A673 (cell line): ENCODE measurements at regions not wholly inside any gene's neighbourhood (a gene's known extent, or its start where the extent isn't known, plus 50 kb on each side); places are given as distances from the start of the nearest gene placed in this dataset.
"Not testable (repeated sequence)": the region's sequence is repeated elsewhere in the genome, so short reads cannot be mapped to it uniquely, and the experiment has no call there.

Experiments used
- BruUV-seq: library from RNA; stranded (reverse); fragments of 400-500 nt; replicated peaks from 2 replicates; lab custom pipeline; 2021; lab: Mats Ljungman, UMichigan
- CTCF ChIA-PET: fragments of 300-600 bp; sonication (Branson Sonifier 250); formaldehyde crosslinking; loops from one replicate; lab custom pipeline; 2022; ENCODE audit warnings: antibody characterized with exemption; lab: Charles Lee
- POLR2A ChIA-PET: fragments of 300-600 bp; sonication (Branson Sonifier 250); formaldehyde crosslinking; loops from one replicate; lab custom pipeline; 2022; ENCODE audit warnings: antibody characterized with exemption; ENCODE audit not compliant: low non-redundant PET; lab: Charles Lee
- DNase-seq: peaks from one replicate; pipeline ENCODE4 v3.0.0-alpha.2; 2015; ENCODE audit warnings: low spot score
- H3K27ac ChIP-seq: fragments of 200-600 bp; sonication (generic); 2 replicates; pipeline ENCODE4 v1.5.1; 2016; ENCODE audit warnings: mixed run types, low read depth, mild to moderate bottlenecking, mixed read lengths, antibody characterized with exemption, low read length; ENCODE audit not compliant: poor library complexity, severe bottlenecking
- H3K27me3 ChIP-seq: fragments of 200-600 bp; sonication (generic); replicated peaks from 2 replicates; pipeline ENCODE4 v1.6.1; 2017; ENCODE audit warnings: mixed run types, low read depth, mild to moderate bottlenecking, mixed read lengths, antibody characterized with exemption, low read length; ENCODE audit not compliant: insufficient read depth, poor library complexity
- H3K36me3 ChIP-seq: fragments of 200-600 bp; sonication (generic); 2 replicates; pipeline ENCODE4 v1.6.1; 2016; ENCODE audit warnings: mixed run types, mild to moderate bottlenecking, mixed read lengths, antibody characterized with exemption, low read length; ENCODE audit not compliant: insufficient read depth, poor library complexity, severe bottlenecking
- H3K4me1 ChIP-seq: fragments of 200-600 bp; sonication (generic); 2 replicates; pipeline ENCODE4 v1.6.1; 2017; ENCODE audit warnings: mixed run types, mild to moderate bottlenecking, mixed read lengths, antibody characterized with exemption, low read length; ENCODE audit not compliant: insufficient read depth, poor library complexity, severe bottlenecking
- H3K4me3 ChIP-seq: fragments of 200-600 bp; sonication (generic); 2 replicates; pipeline ENCODE4 v1.5.1; 2016; ENCODE audit warnings: low read depth, mixed run types, mild to moderate bottlenecking, mixed read lengths, low read length; ENCODE audit not compliant: poor library complexity, severe bottlenecking
- H3K9me3 ChIP-seq: fragments of 200-600 bp; sonication (generic); 2 replicates; pipeline ENCODE4 v1.6.1; 2016; ENCODE audit warnings: mixed run types, low read depth, mild to moderate bottlenecking, mixed read lengths, antibody characterized with exemption, low read length; ENCODE audit not compliant: poor library complexity, severe bottlenecking
- EZH2 ChIP-seq: fragments of 200-600 bp; sonication (generic); IDR thresholded peaks from 2 replicates; pipeline ENCODE4 v1.6.1; 2017; ENCODE audit warnings: borderline replicate concordance, low read depth, mild to moderate bottlenecking, mixed read lengths, antibody characterized with exemption, low read length; ENCODE audit not compliant: poor library complexity, severe bottlenecking
- intact Hi-C: fragments of 100-400 bp; cut with micrococcal nuclease; formaldehyde crosslinking; loops from one replicate; pipeline ENCODE4 v1.10.0; 2022; ENCODE audit not compliant: unreplicated experiment
- TF ChIP-seq, protein P1 (sequence below): fragments of 300-800, 200-600 bp; sonication (generic); conservative IDR thresholded peaks from 2 replicates; pipeline ENCODE4 v1.5.1; 2017; ENCODE audit warnings: low read depth, mild to moderate bottlenecking, antibody characterized with exemption, low read length, moderate library complexity, mixed read lengths

- Histone ChIP-seq H3K36me3 (no peaks in the 10 kb centered on the region), H3K27me3 (no peaks in the 10 kb centered on the region), H3K9me3 (no peaks in the 10 kb centered on the region), H3K4me3 (no peak overlapping the region), H3K4me1 (no peaks in the 10 kb centered on the region), H3K27ac (no peak overlapping the region)
- intact Hi-C loops, result no loop called here
- BruUV-seq, result no TSS peak
- TF ChIP-seq, protein P1, sequence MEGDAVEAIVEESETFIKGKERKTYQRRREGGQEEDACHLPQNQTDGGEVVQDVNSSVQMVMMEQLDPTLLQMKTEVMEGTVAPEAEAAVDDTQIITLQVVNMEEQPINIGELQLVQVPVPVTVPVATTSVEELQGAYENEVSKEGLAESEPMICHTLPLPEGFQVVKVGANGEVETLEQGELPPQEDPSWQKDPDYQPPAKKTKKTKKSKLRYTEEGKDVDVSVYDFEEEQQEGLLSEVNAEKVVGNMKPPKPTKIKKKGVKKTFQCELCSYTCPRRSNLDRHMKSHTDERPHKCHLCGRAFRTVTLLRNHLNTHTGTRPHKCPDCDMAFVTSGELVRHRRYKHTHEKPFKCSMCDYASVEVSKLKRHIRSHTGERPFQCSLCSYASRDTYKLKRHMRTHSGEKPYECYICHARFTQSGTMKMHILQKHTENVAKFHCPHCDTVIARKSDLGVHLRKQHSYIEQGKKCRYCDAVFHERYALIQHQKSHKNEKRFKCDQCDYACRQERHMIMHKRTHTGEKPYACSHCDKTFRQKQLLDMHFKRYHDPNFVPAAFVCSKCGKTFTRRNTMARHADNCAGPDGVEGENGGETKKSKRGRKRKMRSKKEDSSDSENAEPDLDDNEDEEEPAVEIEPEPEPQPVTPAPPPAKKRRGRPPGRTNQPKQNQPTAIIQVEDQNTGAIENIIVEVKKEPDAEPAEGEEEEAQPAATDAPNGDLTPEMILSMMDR, result no peak
- no peak for TF ChIP-seq EZH2
- DNase-seq, result no peak
- ChIA-PET CTCF (no interaction called here), POLR2A (interaction anchor here (0.6 kb wide), 1 partner anchor 1061 kb away, joined by 3 read pairs; no protein-coding TSS in a partner anchor)
Observed at GRCh38 chr3:152770296-152770695, 64.6 kb upstream of the P2RY1 start.

DNA sequence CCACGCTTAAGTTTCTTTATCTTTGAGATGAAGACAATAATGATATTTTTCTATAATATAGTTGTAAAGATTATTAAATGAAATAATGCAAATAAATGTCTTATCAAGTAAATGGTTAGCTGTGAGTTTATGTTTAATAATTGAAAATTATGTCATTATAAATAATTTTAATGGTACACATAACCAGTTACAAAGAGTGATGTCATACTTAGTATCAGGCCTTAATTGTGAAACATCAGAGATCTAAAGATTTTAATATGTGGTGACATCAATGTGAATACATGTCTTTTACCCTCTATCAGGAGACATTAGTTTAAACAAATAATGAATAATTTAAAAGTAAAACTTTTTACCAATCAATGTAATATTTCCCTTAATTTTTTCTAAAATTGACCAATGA lies 63.8 kb upstream of the P2RY1 start:
- intact Hi-C loops, result no loop called here
- Histone ChIP-seq H3K27me3 (no peaks in the 10 kb centered on the region), H3K27ac (no peak overlapping the region), H3K4me3 (no peak overlapping the region), H3K4me1 (no peaks in the 10 kb centered on the region), H3K9me3 (no peaks in the 10 kb centered on the region), H3K36me3 (no peaks in the 10 kb centered on the region)
- DNase-seq, result no peak
- ChIA-PET CTCF (no interaction called here), POLR2A (no interaction called here)
- TF ChIP-seq, protein P1, result no peak
- TF ChIP-seq EZH2, result no peak
- BruUV-seq, result no TSS peak

GRCh38 chr3:152772674-152773225 lies 62.2 kb upstream of the P2RY1 start:
- intact Hi-C loops, result no loop called here
- Histone ChIP-seq H3K27me3 (no peaks in the 10 kb centered on the region), H3K27ac (no peak overlapping the region), H3K4me3 (no peak overlapping the region), H3K9me3 (no peaks in the 10 kb centered on the region), H3K4me1 (peaks cover 3% of the 10 kb centered on the region), H3K36me3 (no peaks in the 10 kb centered on the region)
- CTCF ChIA-PET, result no interaction called here
- POLR2A ChIA-PET, result no interaction called here
- no TSS peak for BruUV-seq
- TF ChIP-seq EZH2, result no peak
- no peak for DNase-seq

DNA sequence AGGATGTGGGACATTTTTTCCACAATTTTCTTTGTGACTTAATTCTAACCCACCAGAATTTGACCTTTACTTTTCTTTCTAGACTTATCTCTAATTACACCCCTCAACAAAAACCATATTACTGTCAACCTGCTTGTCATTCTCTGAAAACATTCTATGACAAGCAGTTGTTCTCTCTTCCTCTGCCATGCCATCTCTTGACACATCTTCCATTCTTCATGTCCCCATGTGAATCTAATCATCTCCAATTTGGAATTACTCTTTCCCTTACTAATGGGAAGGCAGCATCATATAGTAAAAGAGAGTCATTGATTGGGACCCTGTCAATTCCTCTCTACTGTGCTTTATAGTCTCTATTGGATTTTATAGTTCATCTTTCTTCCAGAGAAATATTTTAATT lies 61.3 kb upstream of the P2RY1 start:
- H3K27me3 ChIP-seq, result no peaks in the 10 kb centered on the region
- no peak for TF ChIP-seq EZH2
- TF ChIP-seq, protein P1, result no peak
- peaks cover 8% of the 10 kb centered on the region for H3K4me1 ChIP-seq
- ChIA-PET CTCF (no interaction called here), POLR2A (no interaction called here)
- BruUV-seq, result no TSS peak
- no peaks in the 10 kb centered on the region for H3K9me3 ChIP-seq
- no peak for DNase-seq
- no peak overlapping the region for H3K27ac ChIP-seq
- H3K4me3 ChIP-seq, result no peak overlapping the region
- intact Hi-C loops, result no loop called here
- H3K36me3 ChIP-seq, result no peaks in the 10 kb centered on the region

DNA sequence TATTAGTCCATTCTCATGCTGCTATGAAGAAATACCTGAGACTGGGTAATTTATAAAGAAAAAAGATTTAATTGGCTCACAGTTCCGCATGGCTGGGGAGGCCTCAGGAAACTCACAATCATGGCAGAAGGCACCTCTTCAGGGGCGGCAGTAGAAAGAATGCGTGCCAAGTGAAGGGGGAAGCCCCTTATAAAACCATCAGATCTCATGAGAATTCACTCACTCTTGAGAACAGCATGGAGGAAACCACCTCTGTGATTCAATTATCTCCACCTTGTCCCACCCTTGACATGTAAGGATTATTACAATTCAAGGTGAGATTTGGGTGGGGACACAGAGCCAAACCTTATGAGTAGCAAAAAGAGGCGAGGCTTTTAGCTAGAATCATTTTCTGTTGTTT lies 60.7 kb upstream of the P2RY1 start:
- BruUV-seq, POLR2A ChIA-PET, H3K27me3 ChIP-seq, H3K36me3 ChIP-seq, DNase-seq, intact Hi-C loops, H3K9me3 ChIP-seq, H3K27ac ChIP-seq, H3K4me3 ChIP-seq, CTCF ChIA-PET: not testable (repeated sequence)
- peaks cover 13% of the 10 kb centered on the region for H3K4me1 ChIP-seq
